ENCODE measurements at regions not wholly inside any gene's neighbourhood (a gene's known extent, or its start where the extent isn't known, plus 50 kb on each side); places are given as distances from the start of the nearest gene placed in this dataset.

- H3K9me3 ChIP-seq (ENCODE audit: insufficient read depth, low read depth, low read length) = no peaks in the 10 kb centered on the region
- H2BK5ac ChIP-seq (ENCODE audit: low read depth, low read length, poor library complexity) = no peak overlapping the region
- no CpG with 5 or more reads among the region's 5 CpGs for WGBS (ENCODE audit: extremely low coverage, insufficient coverage, insufficient read length)
- H3K18ac ChIP-seq (ENCODE audit: low read length) = no peak overlapping the region
- no peak overlapping the region for H3K4me2 ChIP-seq (ENCODE audit: low read length)
- H3K4ac ChIP-seq (ENCODE audit: low read depth, low read length) = no peak overlapping the region
- no peak overlapping the region for H4K12ac ChIP-seq (ENCODE audit: low read depth, low read length)
- H3K14ac ChIP-seq (ENCODE audit: low read length) = no peak overlapping the region
- H3K27ac ChIP-seq (ENCODE audit: low read depth, low read length) = no peak overlapping the region
- H3K79me2 ChIP-seq (ENCODE audit: control insufficient read depth, insufficient read depth, low read length, poor library complexity) = no peaks in the 10 kb centered on the region
- H2AK5ac ChIP-seq (ENCODE audit: low read length) = no peak overlapping the region
- no peak overlapping the region for H3K4me3 ChIP-seq (ENCODE audit: low read depth, low read length)
- no peaks in the 10 kb centered on the region for H3K27me3 ChIP-seq (ENCODE audit: insufficient read depth, low read length)
- H2AFZ ChIP-seq (ENCODE audit: insufficient read depth, low read length, poor library complexity) = no peak overlapping the region
- no peak overlapping the region for H4K91ac ChIP-seq (ENCODE audit: low read depth, low read length)
- no peaks in the 10 kb centered on the region for H3K79me1 ChIP-seq (ENCODE audit: low read length)
- no peak overlapping the region for H2BK12ac ChIP-seq (ENCODE audit: low read length)
- H3K36me3 ChIP-seq (ENCODE audit: control insufficient read depth in 1 of 2, insufficient read depth in 2 of 2, low read length in 2 of 2) = no peaks in the 10 kb centered on the region
- H3K23ac ChIP-seq (ENCODE audit: low read length) = no peak overlapping the region
- H3K4me1 ChIP-seq (ENCODE audit: control insufficient read depth in 1 of 2, insufficient read depth in 2 of 2, low read length in 2 of 2) = peaks cover 0 to 2% of the 10 kb centered on the region in 2 experiments
- no peak overlapping the region for H2BK120ac ChIP-seq (ENCODE audit: insufficient read depth, low read length, poor library complexity)
- no peak overlapping the region for H3K9ac ChIP-seq (ENCODE audit: low read length)
- no peak for DNase-seq
- no peak overlapping the region for H4K8ac ChIP-seq (ENCODE audit: low read depth, low read length)
Measured at GRCh38 chr17:37801171-37801570, 56.3 kb upstream of the HNF1B start.

GRCh38 chr17:37797206-37797605, 52.3 kb upstream of the HNF1B start:
- H3K14ac ChIP-seq (ENCODE audit: low read length) = no peak overlapping the region
- H3K27ac ChIP-seq (ENCODE audit: low read depth, low read length) = no peak overlapping the region
- no peak overlapping the region for H2AFZ ChIP-seq (ENCODE audit: insufficient read depth, low read length, poor library complexity)
- H3K23ac ChIP-seq (ENCODE audit: low read length) = no peak overlapping the region
- H3K36me3 ChIP-seq (ENCODE audit: control insufficient read depth in 1 of 2, insufficient read depth in 2 of 2, low read length in 2 of 2) = no peaks in the 10 kb centered on the region
- no peak overlapping the region for H2AK5ac ChIP-seq (ENCODE audit: low read length)
- H2BK5ac ChIP-seq (ENCODE audit: low read depth, low read length, poor library complexity) = no peak overlapping the region
- no peak overlapping the region for H3K9ac ChIP-seq (ENCODE audit: low read length)
- H3K4ac ChIP-seq (ENCODE audit: low read depth, low read length) = no peak overlapping the region
- no peak overlapping the region for H2BK12ac ChIP-seq (ENCODE audit: low read length)
- no peak overlapping the region for H3K18ac ChIP-seq (ENCODE audit: low read length)
- H3K4me3 ChIP-seq (ENCODE audit: low read depth, low read length) = no peak overlapping the region
- H4K8ac ChIP-seq (ENCODE audit: low read depth, low read length) = no peak overlapping the region
- H3K9me3 ChIP-seq (ENCODE audit: insufficient read depth, low read depth, low read length) = no peaks in the 10 kb centered on the region
- no peak overlapping the region for H4K91ac ChIP-seq (ENCODE audit: low read depth, low read length)
- H3K4me2 ChIP-seq (ENCODE audit: low read length) = no peak overlapping the region
- no peak overlapping the region for H4K12ac ChIP-seq (ENCODE audit: low read depth, low read length)
- peaks cover 3 to 6% of the 10 kb centered on the region in 2 experiments for H3K4me1 ChIP-seq (ENCODE audit: control insufficient read depth in 1 of 2, insufficient read depth in 2 of 2, low read length in 2 of 2)
- no peaks in the 10 kb centered on the region for H3K79me1 ChIP-seq (ENCODE audit: low read length)
- H3K79me2 ChIP-seq (ENCODE audit: control insufficient read depth, insufficient read depth, low read length, poor library complexity) = no peaks in the 10 kb centered on the region
- DNase-seq = no peak
- H2BK120ac ChIP-seq (ENCODE audit: insufficient read depth, low read length, poor library complexity) = no peak overlapping the region
- H3K27me3 ChIP-seq (ENCODE audit: insufficient read depth, low read length) = no peaks in the 10 kb centered on the region

DNA sequence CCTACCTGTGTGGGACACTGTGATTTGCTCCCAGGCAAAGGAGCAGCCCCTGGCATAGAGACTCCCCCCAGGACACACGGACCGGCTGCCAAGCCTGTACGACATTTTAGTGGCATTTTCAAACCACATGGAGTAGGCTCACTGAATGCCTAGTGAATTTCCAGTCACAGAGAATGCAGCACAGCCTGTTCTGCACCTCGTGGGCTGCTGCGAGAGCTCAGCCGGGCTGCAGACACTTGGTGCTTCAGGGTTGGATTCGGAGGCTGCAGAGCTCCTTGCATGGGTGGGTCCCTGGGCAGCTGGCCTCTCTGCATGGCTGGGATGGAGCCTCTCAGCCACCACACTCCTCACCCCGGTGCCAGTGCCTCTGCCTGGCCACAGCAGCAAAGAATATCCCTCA, 51.2 kb upstream of the HNF1B start:
- H2AK5ac ChIP-seq (ENCODE audit: low read length) = no peak overlapping the region
- no peak overlapping the region for H3K4ac ChIP-seq (ENCODE audit: low read depth, low read length)
- peaks cover 3 to 9% of the 10 kb centered on the region in 2 experiments for H3K4me1 ChIP-seq (ENCODE audit: control insufficient read depth in 1 of 2, insufficient read depth in 2 of 2, low read length in 2 of 2)
- H2BK120ac ChIP-seq (ENCODE audit: insufficient read depth, low read length, poor library complexity) = no peak overlapping the region
- no peak overlapping the region for H3K4me2 ChIP-seq (ENCODE audit: low read length)
- no CpG with 5 or more reads among the region's 8 CpGs for WGBS (ENCODE audit: extremely low coverage, insufficient coverage, insufficient read length)
- no peak overlapping the region for H3K9ac ChIP-seq (ENCODE audit: low read length)
- no peaks in the 10 kb centered on the region for H3K27me3 ChIP-seq (ENCODE audit: insufficient read depth, low read length)
- no peaks in the 10 kb centered on the region for H3K79me1 ChIP-seq (ENCODE audit: low read length)
- no peak overlapping the region for H4K8ac ChIP-seq (ENCODE audit: low read depth, low read length)
- no peak overlapping the region for H2BK12ac ChIP-seq (ENCODE audit: low read length)
- no peak overlapping the region for H3K14ac ChIP-seq (ENCODE audit: low read length)
- H4K91ac ChIP-seq (ENCODE audit: low read depth, low read length) = no peak overlapping the region
- H3K18ac ChIP-seq (ENCODE audit: low read length) = no peak overlapping the region
- H3K23ac ChIP-seq (ENCODE audit: low read length) = no peak overlapping the region
- H3K79me2 ChIP-seq (ENCODE audit: control insufficient read depth, insufficient read depth, low read length, poor library complexity) = no peaks in the 10 kb centered on the region
- no peak overlapping the region for H3K27ac ChIP-seq (ENCODE audit: low read depth, low read length)
- no peak overlapping the region for H2BK5ac ChIP-seq (ENCODE audit: low read depth, low read length, poor library complexity)
- H3K36me3 ChIP-seq (ENCODE audit: control insufficient read depth in 1 of 2, insufficient read depth in 2 of 2, low read length in 2 of 2) = no peaks in the 10 kb centered on the region
- no peak overlapping the region for H2AFZ ChIP-seq (ENCODE audit: insufficient read depth, low read length, poor library complexity)
- H4K12ac ChIP-seq (ENCODE audit: low read depth, low read length) = no peak overlapping the region
- peak; percentile 79 to 83 for DNase-seq
- no peaks in the 10 kb centered on the region for H3K9me3 ChIP-seq (ENCODE audit: insufficient read depth, low read depth, low read length)
- H3K4me3 ChIP-seq (ENCODE audit: low read depth, low read length) = no peak overlapping the region
